AG04450 (cell line): ENCODE measurements at regions not wholly inside any gene's neighbourhood (a gene's known extent, or its start where the extent isn't known, plus 50 kb on each side); places are given as distances from the start of the nearest gene placed in this dataset.

ENCODE experiments used
- CTCF ChIA-PET: fragments of 300-600, 350-600 bp; formaldehyde crosslinking; extraction: SDS; loops from one replicate; lab custom pipeline; 2022; ENCODE audit warnings: antibody characterized with exemption, inconsistent platforms; lab: Charles Lee
- POLR2A ChIA-PET: fragments of 350-600 bp; formaldehyde crosslinking; extraction: SDS; loops from one replicate; lab custom pipeline; 2021; ENCODE audit warnings: antibody characterized with exemption, inconsistent platforms; lab: Yijun Ruan, JAX
- DNase-seq: peaks from one replicate; pipeline ENCODE4 v3.0.0-alpha.2; 2011; ENCODE audit warnings: low read depth, low spot score
- H3K27ac ChIP-seq: one replicate; pipeline ENCODE4 v1.5.1; 2012; ENCODE audit warnings: low read depth, low read length, control low read depth
- H3K27me3 ChIP-seq: one replicate; pipeline ENCODE4 v1.6.0; 2012; ENCODE audit warnings: low read length; ENCODE audit not compliant: control insufficient read depth, insufficient read depth
- H3K4me3 ChIP-seq: 2 replicates; pipeline ENCODE4 v1.5.1; 2011; ENCODE audit warnings: mild to moderate bottlenecking, low read depth, low read length, control low read depth
- H3K9me3 ChIP-seq: 2 replicates; pipeline ENCODE4 v1.5.1; 2012; ENCODE audit warnings: low read length; ENCODE audit not compliant: control insufficient read depth, insufficient read depth
- CTCF ChIP-seq: IDR thresholded peaks from 2 replicates; pipeline ENCODE4 v1.5.1; 2011; ENCODE audit warnings: low read depth, low read length, control low read depth, inconsistent platforms

GRCh38 chr13:44211704-44212346, 161.8 kb upstream of the SERP2 start:
- peaks cover 11% of the 10 kb centered on the region for H3K27me3 ChIP-seq
- CTCF ChIA-PET: no interaction called here
- DNase-seq: no peak

GRCh38 chr13:44212633-44213396, 160.8 kb upstream of the SERP2 start:
- ChIA-PET POLR2A (no interaction called here), CTCF (no interaction called here)
- DNase-seq: peak; percentile 45
- peak overlapping the region; percentile 70 for H3K27ac ChIP-seq
- peaks cover 11% of the 10 kb centered on the region for H3K27me3 ChIP-seq
- no peak for TF ChIP-seq CTCF
- no peaks in the 10 kb centered on the region for H3K9me3 ChIP-seq
- H3K4me3 ChIP-seq: no peak overlapping the region

More at GRCh38 chr13:44211704-44212346, 161.8 kb upstream of the SERP2 start:
- no peak overlapping the region for H3K27ac ChIP-seq
- POLR2A ChIA-PET: no interaction called here
- TF ChIP-seq CTCF: no peak
- no peaks in the 10 kb centered on the region for H3K9me3 ChIP-seq
- no peak overlapping the region for H3K4me3 ChIP-seq

- H3K27me3 ChIP-seq: no peaks in the 10 kb centered on the region
- POLR2A ChIA-PET: no interaction called here
- H3K4me3 ChIP-seq: no peak overlapping the region
- CTCF ChIA-PET: interaction anchor here (0.5 kb wide), 1 partner anchor 77 kb away, joined by 4 read pairs; no protein-coding TSS in a partner anchor
- H3K9me3 ChIP-seq: no peaks in the 10 kb centered on the region
- H3K27ac ChIP-seq: no peak overlapping the region
- TF ChIP-seq CTCF: no peak
- no peak for DNase-seq
Measured at GRCh38 chr13:44218501-44219240, 155.0 kb upstream of the SERP2 start.

- no peaks in the 10 kb centered on the region for H3K9me3 ChIP-seq
- TF ChIP-seq CTCF: no peak
- ChIA-PET POLR2A (interaction anchor here (1.0 kb wide), 1 partner anchor 18 kb away, joined by 4 read pairs; no protein-coding TSS in a partner anchor), CTCF (no interaction called here)
- DNase-seq: peak; percentile 52
- peak overlapping the region; percentile 47 for H3K27ac ChIP-seq
- no peak overlapping the region for H3K4me3 ChIP-seq
- no peaks in the 10 kb centered on the region for H3K27me3 ChIP-seq
Measured at GRCh38 chr13:44219577-44220548, 153.8 kb upstream of the SERP2 start.
